ENCODE measurements at regions not wholly inside any gene's neighbourhood (a gene's known extent, or its start where the extent isn't known, plus 50 kb on each side); places are given as distances from the start of the nearest gene placed in this dataset.
A peak's percentile ranks its signal among the peaks of the same experiment; 100 is the strongest.
"Not testable (repeated sequence)": the region's sequence is repeated elsewhere in the genome, so short reads cannot be mapped to it uniquely, and the experiment has no call there.

DNA sequence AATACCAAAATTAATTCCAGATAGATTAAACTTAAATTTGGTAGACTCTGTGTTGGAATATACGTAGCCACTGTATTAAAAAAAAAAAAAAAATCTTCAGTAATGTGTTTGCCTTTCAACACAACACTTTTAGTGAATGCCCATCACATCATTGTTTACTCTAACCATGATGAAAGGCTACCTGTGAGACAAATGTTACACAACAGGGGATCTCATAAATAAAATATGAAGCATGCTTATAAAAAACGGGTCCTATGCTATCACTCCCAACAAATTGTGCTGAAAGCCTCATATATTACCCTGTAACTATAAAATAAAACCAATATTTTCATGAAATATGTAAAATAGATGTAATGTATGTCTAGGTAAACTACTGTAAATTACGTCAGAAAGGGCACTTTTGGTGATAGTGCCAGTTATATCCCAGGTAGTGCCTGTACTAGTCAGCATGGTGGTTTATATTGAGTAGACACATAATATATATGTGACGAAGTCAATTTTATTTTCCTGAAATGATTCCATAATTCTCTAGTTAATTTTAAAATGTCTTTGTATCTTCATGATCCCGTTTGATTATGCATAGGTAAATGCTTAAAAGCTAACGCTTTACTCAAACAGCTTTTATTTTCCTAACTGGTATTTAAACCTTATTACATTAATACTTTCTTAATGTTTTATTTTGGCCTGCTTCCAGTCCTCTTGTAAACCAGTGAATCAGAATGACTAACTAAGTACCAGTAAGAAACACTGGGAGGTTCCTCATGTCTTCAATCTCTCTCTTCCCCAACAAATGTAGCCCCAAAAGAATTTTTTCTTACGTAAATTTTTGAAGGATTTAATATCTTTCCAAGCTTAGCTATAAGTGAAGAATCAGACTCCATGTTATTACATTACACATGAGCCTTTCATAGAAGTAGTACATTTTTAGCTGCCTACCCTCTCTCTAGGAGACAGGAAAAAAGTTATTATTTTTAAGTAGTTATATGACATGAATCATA lies 420.3 kb downstream of the GABRG2 start:
- no peak for DNase-seq

DNA sequence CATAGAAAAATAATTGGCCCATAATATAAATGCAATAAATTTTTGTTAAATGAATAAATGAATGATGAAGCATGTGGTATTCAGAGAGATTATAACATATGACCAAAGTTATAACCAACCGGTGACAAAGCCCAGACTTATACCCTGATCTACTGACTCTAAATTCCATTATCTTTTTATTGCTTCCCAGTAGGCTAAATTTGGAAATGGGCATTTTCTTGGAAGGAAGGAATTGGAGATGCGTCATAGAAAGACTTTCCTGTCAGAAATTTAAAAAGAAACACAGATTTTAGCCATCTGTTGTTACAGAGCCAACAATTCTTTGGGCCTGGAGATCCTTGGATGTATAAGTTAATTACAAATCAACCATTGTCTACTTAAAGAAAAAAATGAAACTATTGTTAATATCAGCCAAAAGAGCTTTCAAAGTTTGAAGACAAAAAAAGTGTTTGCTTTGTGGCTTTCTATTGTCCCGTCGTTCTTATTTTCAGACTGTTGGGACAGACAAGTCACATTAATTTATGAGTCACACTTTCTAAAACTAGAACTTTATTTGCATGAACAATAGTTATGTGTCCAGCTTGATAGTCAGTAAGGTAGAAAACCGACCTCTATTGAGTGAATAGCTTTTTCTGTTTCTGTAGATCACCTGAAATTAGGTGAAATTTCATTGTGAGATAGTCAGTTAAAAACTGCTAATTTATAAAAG lies 428.7 kb downstream of the GABRG2 start:
- no peak for DNase-seq

DNA sequence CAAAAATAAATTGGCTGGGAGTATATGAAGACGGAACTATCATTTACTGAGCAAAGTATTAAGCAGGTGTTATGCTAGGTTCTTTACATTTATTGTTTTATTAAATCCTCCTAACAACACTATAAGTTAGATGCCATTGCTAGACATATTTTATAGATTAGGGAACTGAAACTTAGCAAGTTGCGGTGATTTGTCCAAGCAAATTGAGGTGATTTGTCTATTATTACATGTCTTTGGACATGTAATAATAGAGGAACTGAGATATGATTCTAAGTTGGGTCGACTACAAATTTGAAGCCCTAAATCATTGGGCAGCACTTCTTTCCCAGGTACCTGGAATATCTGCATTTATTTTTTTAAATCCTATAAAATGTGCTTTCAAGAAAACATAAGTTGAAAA lies 429.9 kb downstream of the GABRG2 start:
- DNase-seq, result no peak

DNA sequence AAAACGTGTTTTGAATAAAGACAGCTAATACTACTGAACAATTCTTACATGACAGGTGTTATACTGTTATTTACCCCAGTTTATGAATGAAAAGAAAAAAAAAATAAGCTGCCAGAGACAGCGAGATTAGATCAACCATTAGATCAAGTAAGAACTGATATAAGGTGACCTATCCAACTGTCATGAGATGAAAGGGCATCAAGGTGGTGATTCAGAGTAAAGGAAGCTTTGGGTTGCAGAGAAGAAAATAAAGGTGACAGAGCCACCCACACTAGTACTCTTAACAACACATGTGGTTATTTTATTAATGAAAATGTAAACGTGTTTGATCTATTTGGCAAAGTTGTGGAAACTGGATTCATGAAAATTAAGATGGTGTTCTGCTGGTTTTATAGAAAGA lies 435.2 kb downstream of the GABRG2 start:
- DNase-seq, result no peak

DNA sequence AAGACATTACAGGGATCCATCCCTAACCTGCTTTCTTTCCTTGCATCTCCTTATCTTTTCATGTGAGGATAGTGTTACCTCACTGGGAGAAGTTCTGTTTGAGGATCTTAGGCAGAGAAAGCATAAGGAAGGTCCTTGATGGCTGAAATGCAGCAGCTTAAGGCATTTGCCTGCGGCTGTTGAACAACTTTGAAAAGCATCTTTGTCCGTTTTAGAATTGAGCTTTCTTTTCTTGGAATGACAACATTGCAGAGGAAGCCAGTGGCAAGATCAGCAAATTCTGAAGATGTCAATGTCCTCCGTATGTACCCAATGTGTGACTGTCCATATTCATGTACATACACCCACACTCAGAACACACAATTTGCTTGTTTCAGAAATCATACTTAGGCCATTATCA lies 436.2 kb downstream of the GABRG2 start:
- DNase-seq, result no peak

DNA sequence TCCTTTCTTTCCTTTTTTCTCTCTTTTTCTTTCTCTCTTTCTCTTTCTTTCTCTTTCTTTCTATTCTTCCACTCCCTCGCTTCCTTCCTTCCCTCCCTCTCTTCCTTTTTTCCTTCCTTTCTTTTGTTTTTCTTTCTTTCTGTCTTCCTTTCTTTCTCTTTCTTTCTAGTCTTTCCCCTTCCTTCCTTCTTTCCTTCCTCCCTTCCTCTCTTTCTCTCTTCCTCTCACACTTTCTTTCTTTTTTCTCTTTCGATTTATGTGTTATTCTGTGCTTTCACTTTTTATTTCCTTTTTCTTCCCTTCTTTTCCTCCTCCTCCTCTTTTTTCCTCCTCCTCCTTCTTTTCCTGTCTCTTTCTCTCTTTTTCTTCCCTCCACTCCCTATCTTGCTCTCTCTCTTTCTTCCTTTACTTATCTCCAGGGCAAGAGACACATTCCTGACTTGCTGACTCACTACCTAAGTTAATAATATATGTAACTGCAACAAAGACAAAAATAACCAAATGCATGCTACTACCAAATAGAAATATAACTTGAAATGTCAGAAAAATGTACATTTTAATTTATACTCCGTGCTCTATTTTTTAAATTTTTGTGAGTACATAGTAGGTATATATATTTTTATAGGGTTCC lies 445.5 kb downstream of the GABRG2 start:
- no peak for DNase-seq

DNA sequence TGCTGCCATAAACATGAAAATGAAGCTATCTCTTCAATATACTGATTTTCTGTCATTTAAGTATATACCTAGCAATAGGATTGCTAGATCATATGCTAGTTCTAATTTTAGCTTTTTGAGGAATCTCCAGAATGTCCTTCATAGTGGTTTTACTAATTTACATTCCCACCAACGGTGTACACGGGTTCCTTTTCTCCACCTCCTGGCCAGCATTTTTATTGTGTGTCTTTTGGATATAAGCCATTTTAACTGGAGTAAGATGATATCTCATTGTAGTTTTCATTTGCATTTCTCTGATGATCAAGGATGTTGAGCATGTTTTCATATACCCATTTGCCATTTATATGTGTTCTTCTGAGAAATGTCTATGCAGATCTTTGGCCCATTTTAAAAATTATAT lies 446.5 kb downstream of the GABRG2 start:
- no peak for DNase-seq

DNA sequence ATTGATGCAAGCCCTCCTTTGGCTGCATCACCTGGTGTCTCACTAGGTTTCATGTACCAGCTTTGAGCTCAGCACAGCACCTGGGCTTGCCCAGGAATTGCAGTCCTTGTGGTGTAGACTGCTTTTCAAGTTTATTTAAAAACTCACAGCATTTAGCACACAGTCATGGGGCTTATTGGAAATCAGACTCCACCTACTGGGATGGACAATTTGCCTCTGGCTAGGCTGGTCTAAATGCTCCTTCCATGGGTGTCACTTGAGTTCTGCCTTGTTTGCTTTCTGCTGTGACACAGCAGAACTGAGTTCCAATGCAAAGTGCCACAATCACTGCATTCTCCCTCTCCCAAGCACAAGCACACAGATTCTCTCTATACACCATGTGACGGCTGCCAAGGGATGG lies 453.3 kb downstream of the GABRG2 start:
- DNase-seq, result no peak

DNA sequence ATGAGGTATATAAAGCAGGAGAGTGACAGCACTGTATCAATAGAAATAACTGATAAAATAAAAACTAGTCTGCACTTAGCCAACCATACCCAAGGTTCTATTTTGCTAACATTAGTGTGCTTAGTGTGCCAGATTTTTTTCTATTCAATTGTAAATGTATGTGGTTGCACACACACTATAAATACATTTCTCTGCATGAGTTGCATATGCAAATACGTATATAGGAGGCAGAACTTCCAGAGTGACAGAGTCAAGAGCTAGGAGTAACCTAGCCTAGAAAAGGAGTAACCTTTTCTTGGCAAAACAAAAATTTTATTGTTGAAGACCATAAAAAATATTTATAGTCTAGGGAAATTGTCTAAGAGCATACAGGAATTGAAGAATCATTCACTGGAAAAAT lies 461.6 kb downstream of the GABRG2 start:
- DNase-seq, result no peak

DNA sequence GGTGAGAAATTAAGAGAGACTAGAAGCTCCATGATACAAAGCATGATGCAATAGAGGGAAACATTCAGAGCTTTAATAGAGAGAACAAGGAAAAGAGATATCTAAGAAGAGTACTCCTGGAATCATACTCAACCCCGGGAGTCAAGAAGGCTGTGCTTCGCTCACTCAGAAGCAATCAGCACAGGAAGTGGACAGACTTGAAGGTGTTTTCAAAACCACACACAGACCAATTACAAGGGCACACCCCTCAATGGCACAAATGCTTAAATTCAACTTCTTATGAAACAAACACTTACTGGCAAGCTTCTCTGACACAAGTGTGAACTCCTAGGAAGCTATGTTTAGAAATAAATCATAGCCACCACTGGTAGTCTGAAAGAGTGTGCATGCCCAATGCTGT lies 462.3 kb downstream of the GABRG2 start:
- no peak for DNase-seq

DNA sequence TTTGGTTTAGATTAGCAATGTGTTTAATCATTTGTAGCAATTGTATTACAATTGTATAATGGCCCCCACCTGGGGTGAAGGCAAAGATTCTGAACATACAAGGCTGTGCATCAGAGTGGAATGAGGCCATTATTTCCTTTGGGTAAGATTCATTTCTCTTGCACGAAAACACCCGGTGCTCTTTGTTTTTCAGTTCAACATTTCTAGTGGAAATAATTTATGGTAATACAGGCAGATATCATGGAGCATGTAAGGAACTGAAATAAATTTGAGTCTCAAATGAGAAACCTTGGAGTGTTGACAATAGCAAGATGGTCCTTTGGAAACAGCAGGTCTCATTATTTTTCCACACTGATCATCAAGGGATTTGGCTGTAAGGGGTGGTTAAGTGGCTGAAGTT lies 475.9 kb downstream of the GABRG2 start:
- no peak for DNase-seq

DNA sequence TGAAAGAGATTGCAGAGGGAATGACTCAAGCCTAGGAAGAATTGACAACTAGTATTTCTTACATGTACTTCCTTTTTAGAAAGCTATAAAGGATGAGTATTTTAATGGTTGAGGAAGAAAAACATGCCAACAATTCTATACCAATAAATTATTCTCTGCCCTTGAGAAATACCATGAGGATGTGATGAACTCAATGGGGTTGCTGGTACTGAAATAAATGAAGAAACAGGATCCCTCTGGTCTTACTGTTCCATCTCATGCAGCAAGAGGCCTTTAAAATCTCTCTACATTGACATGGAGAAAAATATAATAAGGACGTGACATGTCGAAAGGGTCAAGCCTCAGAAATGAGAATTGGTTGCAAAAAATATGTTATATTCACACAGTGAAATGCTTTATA lies 477.3 kb downstream of the GABRG2 start:
- DNase-seq, result no peak

DNA sequence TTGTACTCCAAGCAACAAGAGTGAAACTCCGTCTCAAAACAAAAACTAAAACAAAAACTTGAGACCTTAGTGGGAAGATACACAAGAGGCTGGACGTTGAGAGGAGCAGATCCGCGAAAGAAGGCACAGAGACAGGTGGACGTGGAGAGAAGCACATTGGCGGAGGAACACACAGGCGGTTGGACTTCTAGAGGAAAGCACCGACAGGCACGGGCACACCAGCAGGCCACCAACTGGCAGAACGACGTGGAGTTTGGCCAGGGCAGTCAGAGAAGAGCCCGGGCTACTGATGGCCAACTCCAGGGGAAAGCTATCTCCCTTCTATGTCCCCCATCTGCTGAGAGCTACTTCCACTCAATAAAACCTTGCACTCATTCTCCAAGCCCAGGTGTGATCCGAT lies 482.7 kb downstream of the GABRG2 start:
- DNase-seq, result no peak

DNA sequence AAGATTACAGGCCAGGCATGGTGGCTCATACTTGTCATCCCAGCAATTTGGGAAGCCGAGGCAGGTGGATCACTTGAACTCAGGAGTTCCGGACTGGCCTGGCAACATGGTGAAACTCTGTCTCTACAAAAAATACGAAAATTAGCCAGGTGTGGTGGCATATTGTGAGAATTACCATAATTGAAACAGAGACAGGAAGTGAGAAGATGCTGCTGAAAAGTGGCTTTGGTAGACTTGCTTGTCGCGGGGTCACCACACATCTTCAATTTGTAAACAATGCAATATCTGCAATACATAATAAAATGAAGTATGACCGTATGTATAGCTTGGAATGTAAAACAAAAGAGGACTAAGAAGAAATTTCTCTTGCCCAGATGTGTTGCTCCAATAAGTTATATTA lies 490.5 kb downstream of the GABRG2 start:
- no peak for DNase-seq

DNA sequence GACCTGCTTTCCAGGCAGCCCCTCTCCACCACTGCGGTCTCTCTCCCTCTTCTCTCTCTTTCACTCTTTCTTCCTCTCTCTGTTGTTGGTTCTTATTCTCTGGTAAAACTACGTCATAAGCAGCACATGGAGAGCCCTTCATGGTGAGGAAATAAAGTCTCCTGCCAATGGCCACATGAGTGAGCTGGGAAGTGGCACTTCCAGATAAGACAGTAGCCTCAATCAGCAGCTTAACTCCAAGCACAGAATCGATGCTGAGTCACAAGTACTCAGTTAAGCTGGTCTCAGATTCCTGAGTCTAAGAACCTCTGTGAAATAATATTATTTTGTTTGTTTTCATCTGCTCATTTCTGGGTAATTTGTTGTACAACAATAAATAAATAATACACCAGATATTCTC lies 500.1 kb downstream of the GABRG2 start:
- DNase-seq, result no peak

DNA sequence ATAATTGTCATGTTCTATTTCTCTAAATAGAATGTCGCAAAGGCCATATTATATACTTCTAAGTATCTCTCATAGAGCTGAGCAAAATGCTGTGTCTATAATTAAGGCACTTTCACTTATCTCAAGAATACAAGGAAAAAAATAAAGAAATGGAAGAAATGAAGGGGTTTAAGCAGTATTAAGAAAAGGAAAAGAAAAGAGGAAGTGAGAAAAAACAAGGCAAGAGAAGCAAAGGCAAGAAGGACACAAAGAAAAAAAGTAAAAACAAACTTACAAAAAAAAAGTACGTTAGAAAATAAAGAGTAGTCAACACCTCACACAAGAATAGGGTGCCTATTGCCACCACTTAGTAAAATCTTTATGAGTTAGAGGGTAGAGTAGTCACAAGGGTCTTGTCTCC lies 506.2 kb downstream of the GABRG2 start:
- no peak for DNase-seq

DNA sequence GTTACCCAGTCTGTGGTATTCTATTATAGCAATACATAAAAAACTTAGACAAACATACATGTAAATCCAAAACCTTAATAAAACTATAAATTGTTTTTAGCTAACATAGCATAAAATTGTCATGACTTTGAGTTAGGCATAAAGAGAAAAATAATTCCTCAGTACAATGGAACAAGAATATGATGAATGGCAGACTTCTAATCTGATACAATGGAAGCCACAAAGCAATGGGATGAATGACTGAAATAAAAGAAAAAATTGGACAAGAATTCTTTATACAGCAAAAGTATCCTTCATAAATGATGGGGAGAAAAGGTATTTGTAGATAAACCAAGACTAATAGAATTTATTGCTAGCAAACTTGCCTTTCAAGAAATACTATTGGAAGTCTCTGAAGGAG lies 524.2 kb downstream of the GABRG2 start:
- no peak for DNase-seq

DNA sequence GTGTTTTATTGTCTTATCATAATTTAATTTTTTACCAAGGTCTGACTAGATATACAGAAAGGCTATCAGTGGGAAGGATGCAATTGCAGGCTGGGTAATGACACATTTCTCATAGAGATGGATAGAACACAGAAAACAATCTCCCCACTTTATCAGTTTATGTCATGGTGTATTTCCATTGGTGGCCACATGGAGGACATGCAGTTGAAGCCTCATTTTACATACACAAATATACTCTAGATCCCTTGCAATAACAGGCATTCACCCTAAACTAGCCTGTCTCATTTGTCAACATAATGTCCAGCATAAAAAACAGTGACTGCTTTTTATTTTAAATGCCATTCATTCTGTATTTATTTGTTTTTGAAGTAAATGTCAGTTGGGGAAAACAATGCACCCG lies 526.3 kb downstream of the GABRG2 start:
- DNase-seq, result peak; percentile 17 to 57

DNA sequence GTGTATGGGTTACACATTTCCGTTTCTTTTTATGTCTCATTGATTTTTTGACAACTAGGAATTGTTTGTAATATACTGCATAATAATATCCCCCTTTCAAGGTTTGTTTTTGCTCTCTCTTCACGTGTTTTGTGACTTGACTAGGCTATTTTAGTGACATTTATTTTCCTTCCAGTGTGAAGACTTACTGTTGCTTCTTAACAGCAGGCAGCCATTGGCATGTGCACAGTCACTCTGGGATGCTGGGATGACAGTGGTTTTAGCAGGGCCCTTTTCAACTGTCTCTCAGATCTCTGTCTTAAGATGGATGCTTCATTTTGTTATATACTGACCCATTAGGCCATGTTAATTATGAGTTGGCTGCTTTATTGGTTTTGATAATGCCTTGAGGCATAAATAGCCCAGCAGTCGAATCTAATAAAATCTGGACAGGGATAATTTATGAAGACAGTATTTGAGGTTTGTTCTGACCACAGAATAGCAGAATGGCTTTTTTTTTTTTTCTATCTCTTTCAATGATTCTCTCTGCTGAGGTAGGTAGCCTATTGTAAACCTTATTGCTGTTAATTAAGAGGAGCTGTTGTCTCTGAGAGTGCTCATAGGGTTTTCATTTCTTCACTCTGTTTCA lies 536.0 kb downstream of the GABRG2 start:
- no peak for DNase-seq

DNA sequence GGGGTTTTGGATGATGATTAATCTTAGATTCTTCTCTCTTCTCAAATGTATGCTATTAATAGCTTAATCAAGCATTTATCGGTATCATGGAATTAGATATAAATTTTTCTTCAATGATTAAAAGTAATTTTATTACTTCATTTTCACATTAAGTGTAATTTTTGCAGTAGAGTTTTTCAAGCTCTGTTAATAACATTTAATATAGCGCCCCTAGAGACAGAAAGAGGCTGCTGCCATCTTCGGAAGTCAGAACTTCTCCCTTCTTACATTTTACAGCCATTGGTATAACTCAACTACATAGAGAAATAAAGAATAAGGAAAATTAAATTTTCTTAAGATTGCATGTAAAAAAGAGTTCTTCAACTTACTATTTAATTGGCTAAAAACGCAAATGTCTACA lies 540.3 kb downstream of the GABRG2 start:
- DNase-seq, result peak; percentile 3 to 17

DNA sequence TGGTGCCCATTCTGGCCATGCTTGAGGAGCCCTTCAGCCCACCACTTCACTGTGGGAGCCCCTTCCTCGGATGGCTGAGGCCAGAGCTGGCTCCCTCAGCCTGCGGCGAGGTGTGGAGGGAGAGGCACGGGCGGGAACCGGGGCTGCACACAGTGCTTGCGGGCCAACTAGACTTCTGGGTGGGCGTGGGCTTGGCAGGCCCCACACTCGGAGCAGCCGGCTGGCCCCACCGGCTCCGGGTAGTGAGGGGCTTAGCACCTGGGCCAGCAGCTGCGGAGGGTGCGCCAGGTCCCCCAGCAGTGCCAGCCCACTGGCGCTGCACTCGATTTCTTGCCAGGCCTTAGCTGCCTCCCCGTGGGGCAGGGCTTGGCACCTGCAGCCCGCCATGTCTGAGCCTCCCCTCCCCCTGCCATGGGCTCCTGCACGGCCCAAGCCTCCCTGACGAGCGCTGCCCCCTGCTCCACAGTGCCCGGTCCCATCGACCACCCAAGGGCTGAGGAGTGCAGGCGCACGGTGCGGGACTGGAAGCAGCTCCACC lies 554.2 kb downstream of the GABRG2 start:
- not testable (repeated sequence) for DNase-seq

DNA sequence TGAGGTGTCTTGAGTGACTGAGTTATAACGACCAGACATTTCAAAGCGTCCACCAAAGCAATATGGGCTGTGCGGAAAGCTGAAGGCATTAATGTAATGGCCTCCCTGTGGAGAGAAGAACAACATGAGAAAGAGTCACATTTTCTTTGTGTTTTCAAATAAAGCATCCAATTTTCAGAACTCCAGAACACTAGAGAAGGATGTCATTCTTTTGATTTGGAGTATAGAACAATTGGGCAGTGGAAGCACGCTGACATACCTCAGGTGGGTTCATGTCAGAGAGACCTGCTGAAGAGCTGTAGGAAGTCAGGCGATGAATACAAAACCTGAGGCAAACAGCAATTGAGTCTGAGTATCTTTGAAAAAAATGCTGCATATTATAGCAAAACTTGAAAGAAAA lies 556.5 kb downstream of the GABRG2 start:
- no peak for DNase-seq

DNA sequence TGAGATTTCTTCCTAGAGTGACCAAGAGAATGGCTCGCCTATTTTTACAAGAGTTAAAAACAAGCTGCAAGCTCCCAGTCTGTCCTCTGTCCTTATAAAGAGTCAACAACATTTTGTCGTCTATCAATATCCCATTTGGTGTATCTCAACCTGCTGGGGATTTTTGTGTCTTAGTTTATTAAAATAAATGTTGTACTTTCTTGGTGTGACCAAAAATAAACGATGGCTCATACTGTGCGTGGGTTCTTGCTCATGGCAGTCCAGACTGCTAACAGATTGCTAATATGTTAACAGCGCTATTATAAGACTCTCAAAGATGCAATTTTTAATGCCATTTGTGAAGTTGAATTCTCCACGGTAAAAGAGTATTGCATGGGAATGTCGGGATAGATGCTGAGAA lies 569.9 kb downstream of the GABRG2 start:
- no peak for DNase-seq
